Smooth muscle cell (in vitro differentiated cells): ENCODE measurements at regions not wholly inside any gene's neighbourhood (a gene's known extent, or its start where the extent isn't known, plus 50 kb on each side); places are given as distances from the start of the nearest gene placed in this dataset.

Experiments
- DNase-seq: peaks from one replicate; lab custom pipeline; 2025; ENCODE audit not compliant: unreplicated experiment; lab: John Stamatoyannopoulos, UW
- H2AFZ ChIP-seq: fragments of 200-600 bp; sonication (generic); 2 replicates; pipeline ENCODE4 v1.6.0; 2016; ENCODE audit warnings: antibody characterized with exemption, low read depth, mild to moderate bottlenecking
- H3F3A ChIP-seq: fragments of 200-600 bp; sonication (generic); 2 replicates; pipeline ENCODE4 v1.6.0; 2017; ENCODE audit warnings: antibody characterized with exemption, low read depth
- H3K27ac ChIP-seq: fragments of 200-600 bp; sonication (generic); 2 replicates; pipeline ENCODE4 v1.5.1; 2016; ENCODE audit warnings: low read depth, mild to moderate bottlenecking
- H3K27me3 ChIP-seq: fragments of 200-600 bp; sonication (generic); 2 replicates; pipeline ENCODE4 v1.6.1; 2016; ENCODE audit warnings: low read depth, mild to moderate bottlenecking
- H3K36me3 ChIP-seq: fragments of 200-600 bp; sonication (generic); 2 replicates; pipeline ENCODE4 v1.5.1; 2016; ENCODE audit warnings: low read depth
- H3K4me1 ChIP-seq: fragments of 200-600 bp; sonication (generic); 2 replicates; pipeline ENCODE4 v1.5.1; 2016; ENCODE audit warnings: low read depth
- H3K4me2 ChIP-seq: fragments of 200-600 bp; sonication (generic); 2 replicates; pipeline ENCODE4 v1.6.0; 2016; ENCODE audit warnings: mild to moderate bottlenecking
- H3K4me3 ChIP-seq: fragments of 200-600 bp; sonication (generic); 2 replicates; pipeline ENCODE4 v1.5.1; 2016; ENCODE audit warnings: mild to moderate bottlenecking
- H3K79me2 ChIP-seq: fragments of 200-600 bp; sonication (generic); 2 replicates; pipeline ENCODE4 v1.6.0; 2016; ENCODE audit warnings: low read depth, mild to moderate bottlenecking
- H3K9ac ChIP-seq: fragments of 200-600 bp; sonication (generic); 2 replicates; pipeline ENCODE4 v1.6.0; 2016; ENCODE audit warnings: low read depth
- H3K9me3 ChIP-seq: fragments of 200-600 bp; sonication (generic); replicated peaks from 2 replicates; pipeline ENCODE4 v1.5.1; 2016; ENCODE audit warnings: low read depth
- H4K20me1 ChIP-seq: fragments of 200-600 bp; sonication (generic); 2 replicates; pipeline ENCODE4 v1.6.0; 2016; ENCODE audit warnings: low read depth
- CTCF ChIP-seq: fragments of 200-600 bp; sonication (generic); IDR thresholded peaks from 2 replicates; pipeline ENCODE4 v1.5.1; 2017; ENCODE audit warnings: borderline replicate concordance, mild to moderate bottlenecking, antibody characterized with exemption; ENCODE audit not compliant: insufficient read depth, poor library complexity, severe bottlenecking
- WGBS: methylation state at CpG from one replicate; pipeline ENCODE4 v1.1.7; 2016; ENCODE audit warnings: low lambda C conversion rate; 5-methylcytosine and 5-hydroxymethylcytosine counted together

DNA sequence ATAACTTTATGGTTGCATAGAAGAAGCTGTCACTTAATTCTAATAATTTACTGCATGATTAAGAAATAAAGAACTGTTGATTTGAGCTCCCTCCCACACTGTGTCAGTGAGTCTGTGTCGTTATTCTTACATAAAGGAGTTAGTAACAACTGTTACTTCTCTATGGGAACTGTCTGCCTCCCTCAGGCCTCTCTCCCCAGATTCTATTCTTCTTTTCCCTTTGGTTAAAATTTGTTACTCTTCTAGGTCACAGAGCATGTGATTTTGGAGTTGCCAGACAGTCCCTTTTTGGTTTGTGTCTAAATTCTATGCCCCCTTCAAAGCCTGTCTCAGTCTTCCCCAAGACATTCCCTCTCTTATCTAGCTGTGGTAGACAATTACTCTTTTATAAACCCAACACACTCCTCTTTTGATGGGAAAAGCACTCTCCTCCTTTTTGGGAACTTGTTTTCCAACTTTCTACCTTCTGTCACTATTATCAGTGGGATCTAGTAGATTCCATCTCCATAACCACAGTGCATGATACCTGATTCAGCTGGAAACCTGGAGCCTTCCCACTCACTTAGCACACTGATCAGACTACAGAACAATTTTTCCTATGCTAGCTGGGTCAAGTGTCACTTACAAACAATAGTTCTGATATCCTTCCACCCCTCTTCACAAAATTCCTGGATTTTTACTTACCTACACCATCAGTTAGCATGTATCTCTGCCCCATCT is 422.1 kb upstream of the TGFBR2 start:
- no peak for TF ChIP-seq CTCF
- Histone ChIP-seq H3K27me3 (no peaks in the 10 kb centered on the region), H3K9ac (no peak overlapping the region), H3K79me2 (no peaks in the 10 kb centered on the region), H3K4me2 (no peak overlapping the region), H3K4me3 (no peak overlapping the region), H3K4me1 (no peaks in the 10 kb centered on the region), H2AFZ (no peak overlapping the region), H3F3A (no peaks in the 10 kb centered on the region), H3K36me3 (no peaks in the 10 kb centered on the region), H4K20me1 (no peaks in the 10 kb centered on the region), H3K9me3 (no peaks in the 10 kb centered on the region), H3K27ac (no peak overlapping the region)
- 54% methylated on average over 1 of the region's 1 CpG for WGBS
- no peak for DNase-seq

DNA sequence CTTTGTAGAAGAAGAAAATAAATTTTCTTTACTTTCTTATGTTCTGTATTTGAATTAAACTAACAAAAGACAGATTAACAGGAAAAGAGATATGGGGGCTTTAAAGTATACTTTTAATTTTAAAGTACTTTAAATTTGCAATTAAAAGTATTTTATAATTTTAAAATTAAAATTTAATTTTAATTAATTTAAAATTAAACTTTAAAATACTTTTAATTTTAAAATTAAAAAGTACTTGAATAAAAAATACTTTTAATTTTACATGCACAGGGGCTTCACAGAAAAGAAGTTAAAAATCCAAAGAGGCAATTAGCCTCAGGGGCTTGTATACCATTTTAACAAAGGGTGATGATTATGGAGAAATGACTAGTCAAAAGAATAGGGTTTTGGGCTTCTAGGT is 420.5 kb upstream of the TGFBR2 start:
- no peaks in the 10 kb centered on the region for H4K20me1 ChIP-seq
- H3K27me3 ChIP-seq: no peaks in the 10 kb centered on the region
- no peak overlapping the region for H2AFZ ChIP-seq
- H3K36me3 ChIP-seq: no peaks in the 10 kb centered on the region
- H3K9ac ChIP-seq: no peak overlapping the region
- no peaks in the 10 kb centered on the region for H3K79me2 ChIP-seq
- H3K9me3 ChIP-seq: no peaks in the 10 kb centered on the region
- DNase-seq: no peak
- no peak overlapping the region for H3K4me2 ChIP-seq
- H3F3A ChIP-seq: no peaks in the 10 kb centered on the region
- no peak for TF ChIP-seq CTCF
- H3K4me1 ChIP-seq: no peaks in the 10 kb centered on the region
- H3K4me3 ChIP-seq: no peak overlapping the region
- H3K27ac ChIP-seq: no peak overlapping the region

GRCh38 chr3:30186741-30187219 is 419.6 kb upstream of the TGFBR2 start:
- Histone ChIP-seq H3K4me3 (no peak overlapping the region), H2AFZ (no peak overlapping the region), H4K20me1 (no peaks in the 10 kb centered on the region), H3F3A (no peaks in the 10 kb centered on the region), H3K9ac (no peak overlapping the region), H3K36me3 (no peaks in the 10 kb centered on the region), H3K27me3 (no peaks in the 10 kb centered on the region), H3K79me2 (no peaks in the 10 kb centered on the region), H3K9me3 (no peaks in the 10 kb centered on the region), H3K4me1 (no peaks in the 10 kb centered on the region), H3K27ac (no peak overlapping the region), H3K4me2 (no peak overlapping the region)
- 87% methylated on average over 3 of the region's 3 CpGs for WGBS
- TF ChIP-seq CTCF: no peak
- DNase-seq: no peak

- 79% methylated on average over 2 of the region's 2 CpGs for WGBS
- H4K20me1 ChIP-seq: no peaks in the 10 kb centered on the region
- no peaks in the 10 kb centered on the region for H3K4me1 ChIP-seq
- H3K79me2 ChIP-seq: no peaks in the 10 kb centered on the region
- H3K36me3 ChIP-seq: no peaks in the 10 kb centered on the region
- no peak overlapping the region for H3K4me2 ChIP-seq
- no peaks in the 10 kb centered on the region for H3K27me3 ChIP-seq
- TF ChIP-seq CTCF: no peak
- no peak overlapping the region for H3K4me3 ChIP-seq
- H3K27ac ChIP-seq: no peak overlapping the region
- H2AFZ ChIP-seq: no peak overlapping the region
- no peaks in the 10 kb centered on the region for H3K9me3 ChIP-seq
- H3K9ac ChIP-seq: no peak overlapping the region
- H3F3A ChIP-seq: no peaks in the 10 kb centered on the region
- no peak for DNase-seq
Observed at GRCh38 chr3:30187366-30187765, 419.0 kb upstream of the TGFBR2 start.
